Heart right ventricle (tissue), 16 donors: ENCODE measurements at regions not wholly inside any gene's neighbourhood (a gene's known extent, or its start where the extent isn't known, plus 50 kb on each side); places are given as distances from the start of the nearest gene placed in this dataset.

ENCODE experiments used
- ATAC-seq, 8 donors: fragments of 200-7000 bp; cut with Tn5 transposase; one replicate each; pipeline ENCODE4 v1.9.1; 2020; ENCODE audit warnings: mild to moderate bottlenecking in 8 of 8, moderate library complexity in 8 of 8, moderate number of reproducible peaks in 1 of 8
- DNase-seq, 2 donors: peaks; one replicate each; pipeline ENCODE4 v3.0.0-alpha.2; 2020
- H3K27ac ChIP-seq, 10 donors: fragments of 200-600 bp; sonication (generic) in 2 of 10; one replicate each; pipeline versions ENCODE4 v1.5.0 to v1.8.0; 2020 to 2022; ENCODE audit warnings: mild to moderate bottlenecking in 3 of 10
- H3K27me3 ChIP-seq, 7 donors: fragments of 200-600 bp; one replicate each; pipeline ENCODE4 v1.8.0; 2021 to 2022; ENCODE audit warnings: mild to moderate bottlenecking in 2 of 7
- H3K36me3 ChIP-seq, 9 donors: fragments of 200-600 bp; sonication (generic) in 1 of 9; one replicate each; pipeline versions ENCODE4 v1.5.0 to v1.8.0; 2020 to 2022; ENCODE audit warnings: mild to moderate bottlenecking in 2 of 9
- H3K4me1 ChIP-seq, 9 donors: fragments of 200-600 bp; sonication (generic) in 1 of 9; one replicate each; pipeline versions ENCODE4 v1.5.0 to v1.8.0; 2020 to 2022; ENCODE audit warnings: mild to moderate bottlenecking in 4 of 9
- H3K4me3 ChIP-seq, 10 donors: fragments of 200-600 bp; sonication (generic) in 2 of 10; one replicate each; pipeline versions ENCODE4 v1.5.0 to v1.8.0; 2020 to 2022; ENCODE audit warnings: mild to moderate bottlenecking in 7 of 10, moderate library complexity in 2 of 10
- H3K9me3 ChIP-seq, 11 donors: fragments of 200-600 bp in 10 of 11; sonication (generic) in 2 of 11; one replicate each; pipeline versions ENCODE4 v1.5.0 to v1.8.0; 2013 to 2022; ENCODE audit warnings: mild to moderate bottlenecking in 2 of 11, control low read depth in 1 of 11, moderate library complexity in 1 of 11
- WGBS, 2 donors: extraction: QIAGEN DNeasy Blood & Tissue Kit; methylation state at CpG; one replicate each; pipeline ENCODE4 v1.1.7; 2013; ENCODE audit warnings: inconsistent platforms in 1 of 2; 5-methylcytosine and 5-hydroxymethylcytosine counted together
- intact Hi-C, 10 donors: fragments of 100-400 bp; cut with DNase I; formaldehyde crosslinking; loops; one replicate each; pipeline versions ENCODE4 v1.11.1 to v1.14.2; 2022
- TF ChIP-seq, protein P1 (sequence below), 9 donors: fragments of 200-600 bp; sonication (generic) in 2 of 9; IDR thresholded peaks; one replicate each; pipeline versions ENCODE4 v1.5.0 to v1.8.0; 2021 to 2022; ENCODE audit warnings: antibody characterized with exemption in 9 of 9, mild to moderate bottlenecking in 5 of 9, moderate library complexity in 1 of 9
- donor health status: Arrhythmogenic right ventricular cardiomyopathy.
- donor health status: ischemic (EF 13 %, LVEDD 7.1; RV severe dilation, severe dysfunction).
- donor health status: healthy with polysubstance abuse.
- donor health status: DM: no; HTN: yes; CAD: no.
- donor health status: DM: no; HTN: no; CAD: no.
- donor health status: ischemic (EF 25% LVEDD 6.9; RV normal size, moderate dysfunction).
- donor health status: ischemic (EF 25% LVEDD 5.7; RV mildly dilated, moderate dysfunction).
- donor health status: healthy.
- donor health status: DM: yes; HTN: yes; CAD: no.
- donor health status: Ischemic cardiomyopathy.
- donor health status: ischemic (EF 35%, LVEDD 5.7; RV mildly dilated, moderate dysfunction).
- donor health status: nonischemic (EF 11% LVEDD 7.7; RV severe dilation, severe dysfunction).
- donor health status: DM: yes; HTN: yes; CAD: no.
- donor health status: PGD.
- donor health status: ischemic (EF 29% LVEDD 5.4; RV normal size, mild dysfunction).
- donor health status: nonischemic (EF 23%, LVEDD 6.1; RV moderate dilation, normal function).

DNA sequence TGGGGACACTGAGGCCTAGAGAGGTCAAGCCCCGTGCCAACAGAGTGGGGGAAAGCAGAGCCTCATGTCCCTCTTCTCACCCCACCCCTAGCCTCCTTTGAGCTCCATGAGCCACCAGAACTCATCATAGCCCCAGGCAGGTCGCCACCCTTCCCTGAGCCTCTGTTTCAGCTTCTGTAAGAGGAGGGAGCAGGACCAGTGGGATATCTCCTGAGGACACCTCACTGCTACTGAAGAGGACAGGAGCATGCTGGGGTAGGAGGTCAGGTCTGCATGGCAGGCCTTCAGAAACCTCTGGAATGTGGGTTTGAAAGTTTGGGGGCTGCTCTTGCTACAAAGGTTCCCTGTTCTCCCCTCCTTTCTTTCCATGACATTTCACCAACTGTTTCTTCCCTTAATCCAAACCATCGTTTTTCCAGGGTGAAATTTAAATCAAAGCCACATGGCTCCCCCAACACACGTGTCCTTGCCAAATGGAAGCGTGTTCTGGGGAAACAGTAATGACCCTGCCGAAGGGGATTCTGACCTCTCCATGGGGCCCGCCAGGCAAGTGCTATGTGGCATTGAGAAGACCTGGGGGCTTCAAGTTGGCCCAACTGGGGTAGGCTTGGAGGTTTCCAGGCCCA is 88.1 kb upstream of the RUNX3 start:
- WGBS, 2 donors = 76 to 83% methylated on average over 7 of the region's 7 CpGs
- no peaks in the 10 kb centered on the region for H3K9me3 ChIP-seq
- ATAC-seq = no peak
- TF ChIP-seq, protein P1, sequence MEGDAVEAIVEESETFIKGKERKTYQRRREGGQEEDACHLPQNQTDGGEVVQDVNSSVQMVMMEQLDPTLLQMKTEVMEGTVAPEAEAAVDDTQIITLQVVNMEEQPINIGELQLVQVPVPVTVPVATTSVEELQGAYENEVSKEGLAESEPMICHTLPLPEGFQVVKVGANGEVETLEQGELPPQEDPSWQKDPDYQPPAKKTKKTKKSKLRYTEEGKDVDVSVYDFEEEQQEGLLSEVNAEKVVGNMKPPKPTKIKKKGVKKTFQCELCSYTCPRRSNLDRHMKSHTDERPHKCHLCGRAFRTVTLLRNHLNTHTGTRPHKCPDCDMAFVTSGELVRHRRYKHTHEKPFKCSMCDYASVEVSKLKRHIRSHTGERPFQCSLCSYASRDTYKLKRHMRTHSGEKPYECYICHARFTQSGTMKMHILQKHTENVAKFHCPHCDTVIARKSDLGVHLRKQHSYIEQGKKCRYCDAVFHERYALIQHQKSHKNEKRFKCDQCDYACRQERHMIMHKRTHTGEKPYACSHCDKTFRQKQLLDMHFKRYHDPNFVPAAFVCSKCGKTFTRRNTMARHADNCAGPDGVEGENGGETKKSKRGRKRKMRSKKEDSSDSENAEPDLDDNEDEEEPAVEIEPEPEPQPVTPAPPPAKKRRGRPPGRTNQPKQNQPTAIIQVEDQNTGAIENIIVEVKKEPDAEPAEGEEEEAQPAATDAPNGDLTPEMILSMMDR (IDR thresholded peaks at IDR 0.05) = no peak
- no peak overlapping the region for H3K4me3 ChIP-seq
- peaks cover 7 to 30% (median 12%) of the 10 kb centered on the region in 9 donors for H3K4me1 ChIP-seq
- no peak for DNase-seq
- H3K27me3 ChIP-seq = peaks cover 0 to 15% (median 3%) of the 10 kb centered on the region in 7 donors
- H3K36me3 ChIP-seq = no peaks in the 10 kb centered on the region
- no peak overlapping the region for H3K27ac ChIP-seq
- intact Hi-C loops = no loop called here

GRCh38 chr1:25017436-25018109 is 87.5 kb upstream of the RUNX3 start:
- H3K27me3 ChIP-seq = peaks cover 0 to 15% (median 3%) of the 10 kb centered on the region in 7 donors
- no peak overlapping the region for H3K27ac ChIP-seq
- TF ChIP-seq, protein P1 (IDR thresholded peaks at IDR 0.05) = no peak
- WGBS, 2 donors = 65 to 69% methylated on average over 11 of the region's 11 CpGs
- DNase-seq (no peak), ATAC-seq (no peak)
- peaks cover 3 to 24% (median 6%) of the 10 kb centered on the region in 9 donors for H3K4me1 ChIP-seq
- no peaks in the 10 kb centered on the region for H3K36me3 ChIP-seq
- no peaks in the 10 kb centered on the region for H3K9me3 ChIP-seq
- no peak overlapping the region for H3K4me3 ChIP-seq
- intact Hi-C loops = no loop called here

GRCh38 chr1:25012966-25013962 is 83.2 kb upstream of the RUNX3 start:
- no peak for ATAC-seq
- Histone ChIP-seq H3K27ac (no peak overlapping the region), H3K9me3 (no peaks in the 10 kb centered on the region), H3K27me3 (peaks cover 0 to 37% (median 20%) of the 10 kb centered on the region in 7 donors), H3K4me1 (peaks cover 0 to 6% (median 0%) of the 10 kb centered on the region in 9 donors), H3K36me3 (no peaks in the 10 kb centered on the region), H3K4me3 (no peak overlapping the region)
- no peak for DNase-seq
- intact Hi-C loops = no loop called here
- WGBS, 2 donors = 79 to 83% methylated on average over 17 of the region's 17 CpGs
- TF ChIP-seq, protein P1 (IDR thresholded peaks at IDR 0.05) = no peak
